Smooth muscle cell (in vitro differentiated cells): ENCODE measurements at regions not wholly inside any gene's neighbourhood (a gene's known extent, or its start where the extent isn't known, plus 50 kb on each side); places are given as distances from the start of the nearest gene placed in this dataset.

Experiments used
- DNase-seq: peaks from one replicate; lab custom pipeline; 2025; ENCODE audit not compliant: unreplicated experiment; lab: John Stamatoyannopoulos, UW
- H2AFZ ChIP-seq: fragments of 200-600 bp; sonication (generic); 2 replicates; pipeline ENCODE4 v1.6.0; 2016; ENCODE audit warnings: antibody characterized with exemption, low read depth, mild to moderate bottlenecking
- H3F3A ChIP-seq: fragments of 200-600 bp; sonication (generic); 2 replicates; pipeline ENCODE4 v1.6.0; 2017; ENCODE audit warnings: antibody characterized with exemption, low read depth
- H3K27ac ChIP-seq: fragments of 200-600 bp; sonication (generic); 2 replicates; pipeline ENCODE4 v1.5.1; 2016; ENCODE audit warnings: low read depth, mild to moderate bottlenecking
- H3K27me3 ChIP-seq: fragments of 200-600 bp; sonication (generic); 2 replicates; pipeline ENCODE4 v1.6.1; 2016; ENCODE audit warnings: low read depth, mild to moderate bottlenecking
- H3K36me3 ChIP-seq: fragments of 200-600 bp; sonication (generic); 2 replicates; pipeline ENCODE4 v1.5.1; 2016; ENCODE audit warnings: low read depth
- H3K4me1 ChIP-seq: fragments of 200-600 bp; sonication (generic); 2 replicates; pipeline ENCODE4 v1.5.1; 2016; ENCODE audit warnings: low read depth
- H3K4me2 ChIP-seq: fragments of 200-600 bp; sonication (generic); 2 replicates; pipeline ENCODE4 v1.6.0; 2016; ENCODE audit warnings: mild to moderate bottlenecking
- H3K4me3 ChIP-seq: fragments of 200-600 bp; sonication (generic); 2 replicates; pipeline ENCODE4 v1.5.1; 2016; ENCODE audit warnings: mild to moderate bottlenecking
- H3K79me2 ChIP-seq: fragments of 200-600 bp; sonication (generic); 2 replicates; pipeline ENCODE4 v1.6.0; 2016; ENCODE audit warnings: low read depth, mild to moderate bottlenecking
- H3K9ac ChIP-seq: fragments of 200-600 bp; sonication (generic); 2 replicates; pipeline ENCODE4 v1.6.0; 2016; ENCODE audit warnings: low read depth
- H3K9me3 ChIP-seq: fragments of 200-600 bp; sonication (generic); replicated peaks from 2 replicates; pipeline ENCODE4 v1.5.1; 2016; ENCODE audit warnings: low read depth
- H4K20me1 ChIP-seq: fragments of 200-600 bp; sonication (generic); 2 replicates; pipeline ENCODE4 v1.6.0; 2016; ENCODE audit warnings: low read depth
- WGBS: methylation state at CpG from one replicate; pipeline ENCODE4 v1.1.7; 2016; ENCODE audit warnings: low lambda C conversion rate; 5-methylcytosine and 5-hydroxymethylcytosine counted together
- TF ChIP-seq, protein P1 (sequence below): fragments of 200-600 bp; sonication (generic); IDR thresholded peaks from 2 replicates; pipeline ENCODE4 v1.5.1; 2017; ENCODE audit warnings: borderline replicate concordance, mild to moderate bottlenecking, antibody characterized with exemption; ENCODE audit not compliant: insufficient read depth, poor library complexity, severe bottlenecking

DNA sequence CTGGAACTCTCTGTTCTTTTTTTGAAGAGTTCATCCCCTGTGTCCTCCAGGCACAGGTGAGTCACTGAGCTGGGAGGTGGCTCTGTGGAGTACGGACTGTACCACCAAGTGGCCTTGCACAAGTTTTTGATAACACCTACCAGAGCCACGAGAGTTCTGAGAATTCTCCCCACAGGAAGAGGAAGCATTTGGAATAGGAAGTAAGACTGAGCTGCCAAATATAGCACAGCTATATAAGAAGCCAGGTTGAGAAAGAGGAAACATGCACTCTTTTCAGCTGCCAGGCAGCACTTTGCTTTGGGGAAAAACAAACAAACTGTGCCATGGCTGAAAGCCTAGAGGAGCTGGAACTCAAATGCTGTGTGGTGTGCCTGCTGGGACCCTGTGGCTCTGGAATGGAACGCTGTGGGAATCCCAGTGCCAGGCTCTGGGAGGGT lies 70.8 kb upstream of the RIPOR2 start:
- peaks cover 2% of the 10 kb centered on the region for H3K4me1 ChIP-seq
- peak overlapping the region; percentile 14 for H3K27ac ChIP-seq
- no peak overlapping the region for H3K4me2 ChIP-seq
- TF ChIP-seq, protein P1, sequence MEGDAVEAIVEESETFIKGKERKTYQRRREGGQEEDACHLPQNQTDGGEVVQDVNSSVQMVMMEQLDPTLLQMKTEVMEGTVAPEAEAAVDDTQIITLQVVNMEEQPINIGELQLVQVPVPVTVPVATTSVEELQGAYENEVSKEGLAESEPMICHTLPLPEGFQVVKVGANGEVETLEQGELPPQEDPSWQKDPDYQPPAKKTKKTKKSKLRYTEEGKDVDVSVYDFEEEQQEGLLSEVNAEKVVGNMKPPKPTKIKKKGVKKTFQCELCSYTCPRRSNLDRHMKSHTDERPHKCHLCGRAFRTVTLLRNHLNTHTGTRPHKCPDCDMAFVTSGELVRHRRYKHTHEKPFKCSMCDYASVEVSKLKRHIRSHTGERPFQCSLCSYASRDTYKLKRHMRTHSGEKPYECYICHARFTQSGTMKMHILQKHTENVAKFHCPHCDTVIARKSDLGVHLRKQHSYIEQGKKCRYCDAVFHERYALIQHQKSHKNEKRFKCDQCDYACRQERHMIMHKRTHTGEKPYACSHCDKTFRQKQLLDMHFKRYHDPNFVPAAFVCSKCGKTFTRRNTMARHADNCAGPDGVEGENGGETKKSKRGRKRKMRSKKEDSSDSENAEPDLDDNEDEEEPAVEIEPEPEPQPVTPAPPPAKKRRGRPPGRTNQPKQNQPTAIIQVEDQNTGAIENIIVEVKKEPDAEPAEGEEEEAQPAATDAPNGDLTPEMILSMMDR, result no peak
- no peaks in the 10 kb centered on the region for H4K20me1 ChIP-seq
- no peak for DNase-seq
- H3F3A ChIP-seq, result no peaks in the 10 kb centered on the region
- no peak overlapping the region for H3K9ac ChIP-seq
- H3K36me3 ChIP-seq, result no peaks in the 10 kb centered on the region
- 50% methylated on average over 3 of the region's 3 CpGs for WGBS
- H3K9me3 ChIP-seq, result no peaks in the 10 kb centered on the region
- H3K27me3 ChIP-seq, result no peaks in the 10 kb centered on the region
- H3K79me2 ChIP-seq, result no peaks in the 10 kb centered on the region
- no peak overlapping the region for H3K4me3 ChIP-seq
- peak overlapping the region; percentile 61 for H2AFZ ChIP-seq

DNA sequence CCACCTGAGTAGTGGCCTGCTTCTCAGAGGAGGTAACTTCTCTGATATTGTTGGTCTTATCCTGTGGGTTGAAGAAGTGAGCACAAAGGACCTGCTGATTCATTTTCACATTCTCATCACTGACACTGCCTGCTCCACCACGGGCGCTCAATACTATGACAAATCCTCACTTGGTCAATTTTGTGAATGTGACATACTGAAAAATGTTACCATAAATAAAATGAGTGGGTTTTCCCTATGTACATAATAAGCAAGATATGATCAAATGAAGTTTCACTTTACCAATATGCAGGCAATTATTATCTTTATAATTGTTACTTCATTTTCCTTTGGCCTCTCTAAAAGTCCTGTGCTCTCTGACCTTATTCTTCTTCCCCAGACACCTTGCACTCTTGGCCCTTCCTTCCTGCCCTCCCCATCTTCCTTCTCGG lies 71.5 kb upstream of the RIPOR2 start:
- 87% methylated on average over 3 of the region's 3 CpGs for WGBS
- H4K20me1 ChIP-seq, result no peaks in the 10 kb centered on the region
- TF ChIP-seq, protein P1, result no peak
- DNase-seq, result no peak
- no peaks in the 10 kb centered on the region for H3K9me3 ChIP-seq
- no peak overlapping the region for H3K4me2 ChIP-seq
- no peaks in the 10 kb centered on the region for H3K27me3 ChIP-seq
- H3K9ac ChIP-seq, result no peak overlapping the region
- no peak overlapping the region for H2AFZ ChIP-seq
- H3F3A ChIP-seq, result no peaks in the 10 kb centered on the region
- no peak overlapping the region for H3K4me3 ChIP-seq
- H3K27ac ChIP-seq, result no peak overlapping the region
- no peaks in the 10 kb centered on the region for H3K36me3 ChIP-seq
- H3K79me2 ChIP-seq, result no peaks in the 10 kb centered on the region
- H3K4me1 ChIP-seq, result peaks cover 4% of the 10 kb centered on the region

DNA sequence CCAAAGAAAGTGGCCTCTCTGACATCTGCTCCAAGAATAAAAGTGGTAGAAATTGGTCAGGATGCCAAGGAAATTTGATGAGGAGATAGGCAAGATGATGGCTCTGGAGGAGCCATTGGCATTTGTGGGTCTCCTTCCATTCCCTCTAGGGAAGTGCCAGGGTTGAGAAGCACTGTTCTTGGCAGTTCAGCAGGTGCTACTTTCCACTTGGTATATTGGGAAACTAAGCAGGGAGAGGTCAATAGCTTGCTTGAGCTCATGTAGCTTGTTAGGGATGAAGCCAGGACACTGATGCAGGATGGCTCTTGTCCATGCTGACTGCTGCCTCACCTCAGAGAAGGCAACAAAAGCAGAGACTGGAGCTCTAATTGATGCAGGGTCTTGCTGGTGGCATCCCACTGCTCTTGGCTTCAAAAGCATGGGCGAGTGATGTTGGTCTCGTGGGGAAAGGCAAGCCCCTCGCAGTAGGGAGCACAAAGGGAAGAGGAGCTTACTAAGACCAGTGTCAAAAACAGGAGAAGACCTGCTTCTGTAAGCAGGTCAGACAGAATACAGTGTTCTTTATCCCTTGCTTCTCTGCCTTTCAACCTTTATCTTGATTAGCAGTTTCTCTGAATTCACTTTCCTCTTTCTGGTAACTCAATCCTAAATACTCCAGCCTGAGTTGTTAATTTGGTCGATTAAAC lies 73.1 kb upstream of the RIPOR2 start:
- no peaks in the 10 kb centered on the region for H3K9me3 ChIP-seq
- no peak overlapping the region for H3K9ac ChIP-seq
- no peaks in the 10 kb centered on the region for H3K27me3 ChIP-seq
- no peaks in the 10 kb centered on the region for H3F3A ChIP-seq
- 96% methylated on average over 4 of the region's 4 CpGs for WGBS
- TF ChIP-seq, protein P1, result no peak
- no peaks in the 10 kb centered on the region for H4K20me1 ChIP-seq
- H3K4me3 ChIP-seq, result no peak overlapping the region
- H3K79me2 ChIP-seq, result no peaks in the 10 kb centered on the region
- H3K4me1 ChIP-seq, result peaks cover 11% of the 10 kb centered on the region
- no peak for DNase-seq
- no peak overlapping the region for H3K27ac ChIP-seq
- H2AFZ ChIP-seq, result no peak overlapping the region
- no peaks in the 10 kb centered on the region for H3K36me3 ChIP-seq
- no peak overlapping the region for H3K4me2 ChIP-seq

DNA sequence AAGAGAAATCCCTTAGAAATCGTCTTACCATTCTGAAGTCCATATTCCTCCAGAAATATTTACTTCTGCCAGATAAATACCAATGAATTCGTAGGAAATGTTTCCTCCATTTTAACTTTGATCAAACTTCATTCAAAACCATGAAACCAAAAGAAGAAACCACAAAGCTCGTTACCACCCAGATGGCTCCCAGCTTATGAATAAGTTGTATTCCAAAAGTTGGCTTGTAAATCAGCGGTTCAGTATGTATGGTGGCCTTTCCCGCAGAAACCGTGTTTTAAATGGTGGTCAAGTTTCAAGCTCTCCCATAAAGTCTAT lies 73.6 kb upstream of the RIPOR2 start:
- H2AFZ ChIP-seq, result no peak overlapping the region
- H3K36me3 ChIP-seq, result no peaks in the 10 kb centered on the region
- WGBS, result 94% methylated on average over 6 of the region's 6 CpGs
- TF ChIP-seq, protein P1, result no peak
- no peaks in the 10 kb centered on the region for H3K79me2 ChIP-seq
- H3F3A ChIP-seq, result no peaks in the 10 kb centered on the region
- no peak overlapping the region for H3K27ac ChIP-seq
- no peaks in the 10 kb centered on the region for H3K9me3 ChIP-seq
- H4K20me1 ChIP-seq, result no peaks in the 10 kb centered on the region
- H3K4me3 ChIP-seq, result no peak overlapping the region
- H3K4me2 ChIP-seq, result no peak overlapping the region
- no peaks in the 10 kb centered on the region for H3K27me3 ChIP-seq
- H3K9ac ChIP-seq, result no peak overlapping the region
- no peak for DNase-seq
- peaks cover 11% of the 10 kb centered on the region for H3K4me1 ChIP-seq
